Memory B cell (primary cell): ENCODE measurements at regions not wholly inside any gene's neighbourhood (a gene's known extent, or its start where the extent isn't known, plus 50 kb on each side); places are given as distances from the start of the nearest gene placed in this dataset.
A peak's percentile ranks its signal among the peaks of the same experiment; 100 is the strongest.
"Not testable (repeated sequence)": the region's sequence is repeated elsewhere in the genome, so short reads cannot be mapped to it uniquely, and the experiment has no call there.

Experiments
- ATAC-seq: fragments of 150-1000 bp; cut with Tn5 transposase; 2 replicates; pipeline ENCODE4 v1.10.0; 2021; ENCODE audit warnings: low read depth, mild to moderate bottlenecking, moderate library complexity
- DNase-seq, 2 donors: peaks; one replicate each; pipeline ENCODE4 v3.0.0; 2022; ENCODE audit warnings: low spot score in 2 of 2
- H3K27ac Mint-ChIP-seq: one replicate; pipeline ENCODE4 v1.8.0; 2022; ENCODE audit warnings: mild to moderate bottlenecking, moderate library complexity, mixed read lengths
- H3K27me3 Mint-ChIP-seq: one replicate; pipeline ENCODE4 v1.8.0; 2022; ENCODE audit warnings: mixed read lengths
- H3K36me3 Mint-ChIP-seq: one replicate; pipeline ENCODE4 v1.8.0; 2022; ENCODE audit warnings: mild to moderate bottlenecking, mixed read lengths
- H3K4me1 Mint-ChIP-seq: one replicate; pipeline ENCODE4 v1.8.0; 2022; ENCODE audit warnings: mixed read lengths
- H3K4me3 Mint-ChIP-seq: one replicate; pipeline ENCODE4 v1.8.0; 2022; ENCODE audit warnings: mild to moderate bottlenecking, moderate library complexity, mixed read lengths
- H3K9me3 Mint-ChIP-seq: one replicate; pipeline ENCODE4 v1.8.0; 2022; ENCODE audit warnings: mixed read lengths

DNA sequence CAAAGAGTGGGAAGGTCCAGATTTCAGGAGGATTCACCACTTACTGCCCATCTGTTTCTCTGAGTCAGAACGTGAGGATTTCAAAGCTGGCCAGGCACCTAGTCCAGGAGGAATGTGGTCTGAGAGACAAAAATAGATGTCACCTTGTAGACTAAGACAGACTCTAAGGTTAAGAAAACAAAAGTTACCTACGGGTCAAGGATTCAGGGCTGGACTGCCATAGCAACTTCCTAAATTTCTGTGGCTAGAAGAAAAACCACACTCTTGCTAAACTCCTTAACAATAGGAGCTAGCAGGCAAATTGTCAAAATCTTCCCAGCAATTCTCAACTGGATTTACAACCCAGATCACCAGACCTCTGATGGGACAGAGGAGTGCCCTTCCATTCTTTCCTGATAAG, 250.4 kb upstream of the NOTCH2NLA start:
- not testable (repeated sequence) for DNase-seq, H3K27me3 Mint-ChIP-seq, H3K4me1 Mint-ChIP-seq, H3K27ac Mint-ChIP-seq, H3K4me3 Mint-ChIP-seq, ATAC-seq, H3K36me3 Mint-ChIP-seq, H3K9me3 Mint-ChIP-seq

DNA sequence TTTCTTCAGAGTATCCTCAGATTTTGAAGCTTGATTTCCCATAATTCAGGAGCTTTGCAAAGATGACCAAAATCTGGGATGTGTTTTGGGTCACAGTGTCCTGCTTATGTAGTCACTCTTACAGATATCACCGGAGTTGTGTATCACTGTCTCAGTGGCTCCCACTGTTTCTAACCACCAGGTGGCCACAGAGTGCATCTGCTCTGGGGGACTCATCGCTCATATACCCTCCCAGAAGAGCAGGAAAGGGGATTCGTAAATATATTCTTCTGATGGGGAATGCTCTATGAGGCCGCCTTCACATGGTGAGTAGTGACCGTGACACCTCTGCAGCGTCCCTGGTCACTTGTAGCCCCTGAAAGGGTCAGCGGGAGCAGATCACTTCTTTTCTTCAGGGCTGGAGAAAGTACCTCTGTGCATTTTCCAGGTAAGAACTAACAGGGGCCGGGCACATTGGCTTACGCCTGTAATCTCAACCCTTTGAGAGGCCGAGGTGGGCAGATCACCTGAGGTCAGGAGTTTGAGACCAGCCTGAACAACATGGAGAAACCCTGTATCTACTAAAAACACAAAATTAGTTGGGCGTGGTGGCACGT, 249.4 kb upstream of the NOTCH2NLA start:
- not testable (repeated sequence) for H3K36me3 Mint-ChIP-seq, H3K9me3 Mint-ChIP-seq, H3K4me1 Mint-ChIP-seq, H3K27ac Mint-ChIP-seq, H3K4me3 Mint-ChIP-seq, H3K27me3 Mint-ChIP-seq
- ATAC-seq (peak; percentile 53), DNase-seq (peak; percentile 8 to 14)

DNA sequence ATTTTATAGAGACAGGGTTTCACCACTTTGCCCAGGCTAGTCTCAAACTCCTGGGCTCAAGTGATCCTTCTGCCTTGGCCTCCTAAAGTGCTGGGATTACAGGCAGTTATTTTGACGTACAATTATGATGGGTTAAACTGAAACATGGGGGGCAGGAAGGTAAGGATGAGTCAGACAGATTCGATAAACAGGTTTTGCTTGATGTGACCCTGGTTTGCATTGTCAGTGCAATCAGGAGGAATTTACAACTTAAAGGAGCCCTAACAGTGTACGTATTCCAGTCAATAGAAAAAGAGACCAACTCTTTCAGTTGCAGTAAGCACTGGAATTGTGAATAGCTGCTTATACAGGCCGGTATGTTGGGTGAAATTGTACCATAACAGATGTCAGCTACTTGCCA, 246.3 kb upstream of the NOTCH2NLA start:
- not testable (repeated sequence) for H3K9me3 Mint-ChIP-seq, H3K36me3 Mint-ChIP-seq, H3K27ac Mint-ChIP-seq, ATAC-seq, H3K4me3 Mint-ChIP-seq, DNase-seq, H3K4me1 Mint-ChIP-seq, H3K27me3 Mint-ChIP-seq

DNA sequence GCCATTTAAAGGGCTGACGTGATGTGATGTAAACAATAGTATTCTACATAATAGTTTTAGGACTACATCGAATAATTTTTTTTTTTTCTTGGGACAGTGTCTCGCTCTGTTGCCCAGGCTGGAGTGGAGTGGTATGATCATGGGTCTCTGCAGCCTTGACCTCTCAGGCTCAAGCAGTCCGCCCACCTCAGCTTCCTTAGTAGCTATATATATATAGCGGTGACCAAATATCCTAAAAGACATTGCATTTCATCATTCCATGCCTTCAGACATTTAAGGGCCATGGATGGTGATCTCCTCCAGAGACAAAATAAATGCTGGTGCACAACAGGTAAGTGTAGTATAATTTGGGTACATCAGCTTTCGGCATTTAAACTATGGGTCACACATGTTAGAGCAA, 245.4 kb upstream of the NOTCH2NLA start:
- H3K36me3 Mint-ChIP-seq, DNase-seq, H3K4me3 Mint-ChIP-seq, H3K4me1 Mint-ChIP-seq, H3K27me3 Mint-ChIP-seq, ATAC-seq, H3K27ac Mint-ChIP-seq, H3K9me3 Mint-ChIP-seq: not testable (repeated sequence)

DNA sequence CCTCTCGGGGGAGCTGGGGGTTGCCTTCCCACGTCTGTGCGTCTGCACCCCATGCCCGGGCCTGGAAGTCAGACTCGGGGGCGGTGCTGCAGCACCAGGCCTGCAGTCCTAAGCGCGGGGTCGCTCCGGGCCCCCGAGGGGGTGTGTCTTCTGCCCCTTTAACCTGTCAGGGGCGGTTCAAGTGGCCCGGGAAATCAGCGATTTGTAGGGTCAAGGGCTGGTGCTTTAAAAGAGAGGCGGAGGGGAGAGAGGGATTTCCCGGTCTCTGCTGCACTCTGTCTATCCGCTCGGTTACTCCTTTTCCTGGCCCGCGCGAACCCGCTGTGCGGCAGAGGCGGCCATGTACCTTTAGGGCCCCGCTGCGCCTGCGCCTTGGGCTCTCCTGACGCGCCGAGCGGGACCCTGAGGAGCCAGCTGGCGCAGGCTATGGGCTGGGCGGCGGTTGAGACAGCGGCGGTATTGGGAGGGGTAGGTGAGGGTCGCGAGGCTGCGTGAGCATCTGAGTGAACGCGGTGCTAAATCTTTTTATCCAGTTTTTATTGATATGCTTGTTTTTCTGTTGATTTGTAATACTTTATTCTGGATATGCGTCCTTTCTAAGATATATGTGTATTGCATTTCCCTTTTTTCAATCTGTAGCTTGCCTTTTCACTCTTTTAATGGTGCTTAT, 243.5 kb upstream of the NOTCH2NLA start:
- H3K9me3 Mint-ChIP-seq, H3K36me3 Mint-ChIP-seq, H3K27me3 Mint-ChIP-seq, H3K4me1 Mint-ChIP-seq, H3K27ac Mint-ChIP-seq: not testable (repeated sequence)
- peak overlapping the region; percentile 85 for H3K4me3 Mint-ChIP-seq
- DNase-seq = peak; percentile 48 to 63
- peak; percentile 100 for ATAC-seq

DNA sequence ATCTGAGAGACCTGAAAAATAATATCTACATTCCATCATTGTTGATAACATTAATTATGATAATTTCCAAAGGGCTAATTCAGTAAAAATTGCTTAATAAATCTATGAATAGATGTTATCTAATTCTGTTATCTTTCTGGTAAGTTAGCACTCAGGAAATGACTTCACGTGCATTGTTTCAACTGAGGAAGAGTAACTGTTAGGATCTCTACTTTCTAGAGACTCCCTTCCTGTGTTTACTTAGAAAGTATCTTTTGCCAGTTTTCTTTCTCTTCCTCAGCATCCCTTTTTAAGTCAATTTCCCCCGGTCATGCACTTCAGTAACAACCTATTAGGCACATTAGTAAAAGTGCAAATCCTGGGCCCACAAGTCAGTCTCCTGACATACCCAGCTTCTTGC, 231.1 kb upstream of the NOTCH2NLA start:
- not testable (repeated sequence) for H3K4me3 Mint-ChIP-seq, ATAC-seq

DNA sequence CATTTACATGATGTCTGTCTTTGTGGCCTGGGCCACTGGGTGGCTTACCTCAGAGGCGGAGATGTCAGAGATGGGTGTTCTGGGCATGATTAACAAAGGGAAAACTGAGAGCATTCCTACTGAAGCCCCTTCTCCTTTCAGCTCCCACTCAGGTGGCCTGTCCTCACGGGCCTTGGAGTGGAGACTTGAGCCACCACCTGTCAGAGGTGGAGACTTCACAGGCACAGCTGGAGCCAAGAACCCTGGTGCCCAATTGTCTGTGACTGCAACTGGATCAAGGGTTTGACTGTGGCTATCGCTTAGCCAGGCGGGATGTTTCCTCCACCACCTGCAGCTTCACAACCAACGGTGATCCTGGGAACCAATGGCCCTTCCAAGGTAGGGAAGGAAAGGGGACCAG, 230.5 kb upstream of the NOTCH2NLA start:
- not testable (repeated sequence) for H3K27ac Mint-ChIP-seq, H3K36me3 Mint-ChIP-seq, ATAC-seq, DNase-seq, H3K9me3 Mint-ChIP-seq, H3K4me1 Mint-ChIP-seq, H3K27me3 Mint-ChIP-seq, H3K4me3 Mint-ChIP-seq

More for the DNA sequence above, 231.1 kb upstream of the NOTCH2NLA start:
- not testable (repeated sequence) for H3K27ac Mint-ChIP-seq, H3K9me3 Mint-ChIP-seq, H3K36me3 Mint-ChIP-seq, H3K27me3 Mint-ChIP-seq, DNase-seq, H3K4me1 Mint-ChIP-seq

DNA sequence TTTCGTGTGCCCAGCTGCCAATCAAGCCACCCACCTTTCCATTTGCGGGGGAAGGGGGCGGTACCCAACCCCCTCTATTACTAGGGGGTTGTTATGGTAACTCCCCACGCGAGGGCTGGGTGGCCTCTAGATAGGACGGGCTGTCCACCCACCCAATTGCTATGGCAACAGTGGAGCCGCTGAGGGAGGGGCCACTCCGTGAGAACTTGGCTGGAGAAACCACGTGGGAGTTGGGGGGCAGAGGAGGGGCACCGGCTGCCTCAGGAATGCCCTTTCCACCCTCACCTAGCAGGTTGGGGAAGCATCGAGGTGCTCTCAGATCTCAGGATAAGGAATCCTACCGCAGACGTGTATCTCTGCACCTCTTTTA, 220.0 kb upstream of the NOTCH2NLA start:
- not testable (repeated sequence) for H3K9me3 Mint-ChIP-seq, H3K27ac Mint-ChIP-seq, DNase-seq, H3K4me3 Mint-ChIP-seq, ATAC-seq, H3K4me1 Mint-ChIP-seq, H3K27me3 Mint-ChIP-seq, H3K36me3 Mint-ChIP-seq

DNA sequence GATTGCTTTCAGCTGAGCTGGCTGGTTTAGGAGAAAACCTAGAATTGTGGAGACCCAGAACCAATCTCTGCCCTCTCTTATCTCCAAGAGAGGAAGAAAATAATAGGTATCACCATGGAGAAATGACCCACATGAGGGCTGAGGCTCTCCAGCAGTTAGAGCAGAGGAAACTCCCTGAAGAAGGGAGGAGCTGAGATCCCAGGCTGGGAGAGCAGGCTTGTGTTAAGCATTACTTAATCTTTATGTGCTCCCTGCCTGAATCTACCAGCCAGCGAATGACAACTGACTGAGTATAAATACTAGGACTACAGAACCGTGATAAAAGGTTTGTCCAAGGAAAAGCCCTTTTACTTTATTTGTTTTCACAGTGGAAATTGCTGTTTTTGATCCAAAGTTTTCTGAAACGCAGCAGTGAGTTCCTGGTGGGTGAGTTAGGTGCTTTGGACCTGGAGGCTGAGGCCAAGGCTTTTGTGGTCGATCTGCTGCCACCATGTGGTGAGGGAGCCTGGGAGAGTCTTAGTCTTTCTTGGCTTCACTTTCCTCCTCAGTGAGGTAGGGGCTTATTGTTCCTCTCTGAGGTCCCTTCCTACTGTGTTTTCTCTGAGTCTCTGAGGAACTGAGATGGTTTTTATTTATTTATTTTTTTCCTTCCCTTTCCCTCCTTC, 219.5 kb upstream of the NOTCH2NLA start:
- H3K9me3 Mint-ChIP-seq, H3K36me3 Mint-ChIP-seq, H3K27me3 Mint-ChIP-seq: not testable (repeated sequence)

DNA sequence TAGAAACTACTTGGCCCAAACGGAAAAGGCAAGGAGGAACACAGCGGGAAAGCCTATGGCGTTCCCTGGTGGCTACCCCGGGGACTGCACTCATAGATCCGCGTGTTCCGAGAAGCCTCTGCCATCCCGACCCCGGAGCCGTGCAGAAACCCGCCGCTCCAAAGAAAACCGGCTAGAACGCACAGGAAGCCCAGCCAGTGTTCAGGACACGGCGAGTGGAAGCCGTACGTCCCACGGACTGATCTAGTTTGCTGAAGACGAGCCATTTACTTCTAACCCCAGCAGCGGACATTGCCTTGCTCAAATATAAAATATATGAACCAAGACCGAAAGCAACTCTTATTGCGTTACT, 215.0 kb upstream of the NOTCH2NLA start:
- not testable (repeated sequence) for ATAC-seq, H3K36me3 Mint-ChIP-seq, H3K27ac Mint-ChIP-seq

More for the DNA sequence above, 219.5 kb upstream of the NOTCH2NLA start:
- H3K4me1 Mint-ChIP-seq, H3K4me3 Mint-ChIP-seq, H3K27ac Mint-ChIP-seq, ATAC-seq: not testable (repeated sequence)
- peak; percentile 27 to 37 for DNase-seq

DNA sequence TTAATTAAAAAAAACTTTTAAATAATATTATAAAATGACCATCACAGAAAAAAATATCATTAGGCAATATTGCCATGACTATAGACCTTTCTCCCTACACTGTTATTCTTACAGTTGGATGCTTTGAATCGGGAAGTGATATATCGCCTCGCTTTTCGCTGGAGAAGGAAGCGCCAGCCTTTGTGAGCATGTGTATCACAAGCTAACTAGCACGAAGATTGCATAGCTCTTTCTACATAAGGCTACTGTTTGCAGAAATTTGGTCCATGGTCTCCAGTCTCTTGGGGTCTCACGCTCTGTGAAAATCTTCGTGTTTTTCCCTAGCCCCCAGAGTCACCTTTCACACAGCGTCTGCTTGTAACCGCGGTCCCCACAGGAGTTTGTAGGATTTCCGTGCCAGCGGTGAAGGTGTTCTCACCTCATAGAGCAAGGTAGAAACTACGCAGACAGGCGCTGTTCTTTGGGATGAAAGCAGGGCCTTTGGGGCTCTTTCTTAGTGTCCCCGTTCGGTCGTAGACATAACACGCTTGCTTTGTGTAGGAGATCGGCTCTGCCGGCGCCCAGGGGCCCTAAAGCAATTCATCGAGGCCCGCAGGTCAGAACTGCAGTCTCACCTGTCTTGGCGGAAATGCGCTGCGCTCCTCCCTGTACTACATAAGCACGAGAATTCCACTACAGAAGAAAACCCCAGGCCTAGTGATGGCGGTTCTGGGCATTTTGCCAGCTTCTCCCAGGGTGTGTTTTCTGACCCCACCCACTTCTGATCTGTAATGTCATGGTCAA, 214.5 kb upstream of the NOTCH2NLA start:
- H3K4me3 Mint-ChIP-seq, H3K36me3 Mint-ChIP-seq, H3K27me3 Mint-ChIP-seq, DNase-seq, ATAC-seq, H3K4me1 Mint-ChIP-seq, H3K9me3 Mint-ChIP-seq, H3K27ac Mint-ChIP-seq: not testable (repeated sequence)

More for the DNA sequence above, 215.0 kb upstream of the NOTCH2NLA start:
- not testable (repeated sequence) for H3K4me1 Mint-ChIP-seq, H3K27me3 Mint-ChIP-seq, H3K9me3 Mint-ChIP-seq
- peak in 1 of 2 donors; percentile 26 for DNase-seq
- H3K4me3 Mint-ChIP-seq = peak overlapping the region; percentile 55

DNA sequence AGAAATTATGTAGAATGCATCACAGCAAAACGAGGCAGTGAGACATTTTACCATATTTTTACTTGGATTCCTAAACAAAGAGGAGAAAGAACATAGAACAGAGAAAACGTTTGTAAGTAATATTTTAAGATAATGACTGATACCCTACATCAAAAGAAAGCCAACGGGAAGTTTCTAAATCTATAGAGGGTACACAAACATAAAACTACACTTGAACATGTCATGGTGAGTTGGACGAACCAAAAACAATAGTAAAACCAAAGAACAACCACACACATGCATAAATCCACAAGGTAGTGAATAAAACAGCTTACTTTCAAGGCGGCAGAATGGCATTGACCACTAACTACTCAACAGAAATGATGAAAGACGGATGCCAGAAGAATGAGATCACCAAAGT, 209.7 kb upstream of the NOTCH2NLA start:
- H3K27me3 Mint-ChIP-seq, ATAC-seq, H3K4me3 Mint-ChIP-seq, H3K9me3 Mint-ChIP-seq, H3K27ac Mint-ChIP-seq, DNase-seq, H3K4me1 Mint-ChIP-seq, H3K36me3 Mint-ChIP-seq: not testable (repeated sequence)

DNA sequence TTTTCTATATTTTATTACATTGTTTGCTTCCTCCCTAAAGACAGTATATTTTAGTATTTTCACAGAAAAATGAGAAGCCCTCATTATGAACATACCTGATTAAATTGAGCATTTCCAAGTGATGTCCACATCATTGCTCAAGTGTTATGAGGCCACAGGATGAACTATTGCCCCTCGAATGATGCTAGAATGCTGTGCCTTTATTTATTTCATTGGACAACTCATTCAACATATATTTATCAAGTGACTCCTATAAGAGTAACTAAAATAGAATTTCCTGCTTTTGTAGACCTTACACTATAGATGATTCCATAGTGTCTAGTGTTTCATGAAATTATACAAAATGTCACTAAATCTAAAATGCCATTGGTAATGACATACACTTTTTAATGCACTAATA, 187.8 kb upstream of the NOTCH2NLA start:
- not testable (repeated sequence) for H3K27ac Mint-ChIP-seq, H3K36me3 Mint-ChIP-seq, H3K9me3 Mint-ChIP-seq, DNase-seq, H3K4me1 Mint-ChIP-seq, ATAC-seq, H3K27me3 Mint-ChIP-seq, H3K4me3 Mint-ChIP-seq

DNA sequence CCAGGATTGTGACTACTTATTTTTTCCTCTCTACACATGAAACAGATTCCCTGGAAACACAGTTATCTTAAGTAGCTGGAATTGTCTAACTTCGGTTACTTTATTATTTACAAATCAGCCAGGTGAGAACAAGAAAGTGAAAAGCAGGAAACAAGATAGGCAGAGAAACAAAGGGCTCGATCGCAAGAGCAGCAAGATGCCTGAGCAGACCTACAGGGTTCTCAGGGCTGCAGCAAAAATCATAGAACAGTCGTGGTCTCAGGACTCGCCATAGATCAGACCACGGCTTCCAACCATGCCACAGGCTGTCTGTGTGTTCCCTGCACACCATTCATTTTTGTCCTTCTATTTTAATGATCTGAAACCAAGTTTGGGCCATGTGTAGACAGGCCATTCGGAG, 186.2 kb upstream of the NOTCH2NLA start:
- H3K9me3 Mint-ChIP-seq, H3K36me3 Mint-ChIP-seq, H3K27me3 Mint-ChIP-seq, ATAC-seq, H3K4me3 Mint-ChIP-seq, DNase-seq, H3K4me1 Mint-ChIP-seq, H3K27ac Mint-ChIP-seq: not testable (repeated sequence)
